ENCODE measurements at regions not wholly inside any gene's neighbourhood (a gene's known extent, or its start where the extent isn't known, plus 50 kb on each side); places are given as distances from the start of the nearest gene placed in this dataset.

DNA sequence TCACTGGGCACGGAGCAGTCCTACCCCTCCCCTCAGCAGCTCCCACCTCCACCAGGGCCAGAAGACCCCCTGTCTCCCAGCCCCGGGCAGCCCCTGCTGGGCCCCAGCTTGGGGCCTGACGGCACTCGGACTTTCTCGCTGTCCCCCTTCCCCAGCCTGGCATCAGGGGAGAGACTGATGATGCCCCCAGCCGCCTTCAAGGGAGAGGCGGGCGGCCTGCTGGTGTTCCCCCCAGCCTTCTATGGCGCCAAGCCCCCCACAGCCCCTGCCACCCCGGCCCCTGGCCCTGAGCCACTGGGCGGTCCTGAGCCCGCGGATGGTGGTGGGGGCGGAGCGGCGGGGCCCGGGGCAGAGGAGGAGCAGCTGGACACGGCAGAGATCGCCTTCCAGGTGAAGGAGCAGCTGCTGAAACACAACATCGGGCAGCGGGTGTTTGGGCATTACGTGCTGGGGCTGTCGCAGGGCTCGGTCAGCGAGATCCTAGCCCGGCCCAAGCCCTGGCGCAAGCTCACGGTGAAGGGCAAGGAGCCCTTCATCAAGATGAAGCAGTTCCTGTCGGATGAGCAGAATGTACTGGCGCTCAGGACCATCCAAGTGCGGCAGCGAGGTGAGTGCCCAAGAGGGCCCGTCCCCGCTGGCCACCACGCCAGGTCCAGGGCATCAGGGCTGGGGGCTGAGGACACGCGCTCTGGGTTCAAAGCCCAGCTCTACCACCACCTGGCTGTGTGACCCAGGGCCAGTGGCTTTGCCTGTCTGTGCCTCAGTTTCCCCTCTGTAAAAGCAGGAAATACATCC lies 58.6 kb downstream of the PHETA1 start:
- Histone ChIP-seq H3K36me3 (ENCODE audit: control insufficient read depth in 2 of 2, insufficient read depth in 2 of 2, low read length in 2 of 2) (no peaks in the 10 kb centered on the region), H3K4me3 (ENCODE audit: low read length in 2 of 2) (no peak overlapping the region), H3K27ac (ENCODE audit: low read length) (no peak overlapping the region), H3K4me1 (ENCODE audit: control insufficient read depth, insufficient read depth, low read length) (no peaks in the 10 kb centered on the region), H3K27me3 (ENCODE audit: control insufficient read depth in 1 of 2, insufficient read depth in 2 of 2, low read length in 2 of 2) (peaks cover 3 to 4% of the 10 kb centered on the region in 2 donors), H3K9ac (ENCODE audit: low read length in 2 of 2) (no peak overlapping the region), H3K9me3 (ENCODE audit: control insufficient read depth in 2 of 2, low read length in 2 of 2) (peaks cover 7 to 8% of the 10 kb centered on the region in 2 donors)

GRCh38 chr12:111309584-111309983 lies 59.3 kb downstream of the PHETA1 start:
- Histone ChIP-seq H3K4me1 (ENCODE audit: control insufficient read depth, insufficient read depth, low read length) (no peaks in the 10 kb centered on the region), H3K27me3 (ENCODE audit: control insufficient read depth in 1 of 2, insufficient read depth in 2 of 2, low read length in 2 of 2) (peaks cover 3 to 4% of the 10 kb centered on the region in 2 donors), H3K9ac (ENCODE audit: low read length in 2 of 2) (no peak overlapping the region), H3K9me3 (ENCODE audit: control insufficient read depth in 2 of 2, low read length in 2 of 2) (peaks cover 13 to 15% of the 10 kb centered on the region in 2 donors), H3K4me3 (ENCODE audit: low read length in 2 of 2) (no peak overlapping the region), H3K36me3 (ENCODE audit: control insufficient read depth in 2 of 2, insufficient read depth in 2 of 2, low read length in 2 of 2) (no peaks in the 10 kb centered on the region), H3K27ac (ENCODE audit: low read length) (no peak overlapping the region)

DNA sequence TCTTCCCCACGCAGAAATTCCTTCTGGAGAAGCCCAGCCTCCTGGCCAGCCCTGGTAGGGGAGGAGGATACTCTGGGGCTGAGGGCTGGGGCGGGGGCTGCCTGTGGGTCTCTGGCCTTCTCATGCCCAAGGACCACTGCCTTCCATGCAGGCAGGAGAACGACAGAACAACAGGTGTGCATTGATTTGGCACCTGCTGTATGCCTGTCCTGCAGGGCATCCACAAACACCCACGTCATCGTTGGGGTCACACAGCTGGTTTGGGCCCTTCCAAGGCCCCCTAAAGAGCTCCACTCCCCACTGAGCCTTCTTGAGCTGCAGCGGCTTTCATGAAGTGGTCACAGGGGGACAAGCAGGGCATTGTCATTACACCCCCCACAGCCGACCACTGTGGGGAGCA lies 60.4 kb downstream of the PHETA1 start:
- Histone ChIP-seq H3K36me3 (ENCODE audit: control insufficient read depth in 2 of 2, insufficient read depth in 2 of 2, low read length in 2 of 2) (no peaks in the 10 kb centered on the region), H3K27me3 (ENCODE audit: control insufficient read depth in 1 of 2, insufficient read depth in 2 of 2, low read length in 2 of 2) (peaks cover 0 to under 1% of the 10 kb centered on the region in 2 donors), H3K9me3 (ENCODE audit: control insufficient read depth in 2 of 2, low read length in 2 of 2) (peaks cover 17 to 26% of the 10 kb centered on the region in 2 donors)

DNA sequence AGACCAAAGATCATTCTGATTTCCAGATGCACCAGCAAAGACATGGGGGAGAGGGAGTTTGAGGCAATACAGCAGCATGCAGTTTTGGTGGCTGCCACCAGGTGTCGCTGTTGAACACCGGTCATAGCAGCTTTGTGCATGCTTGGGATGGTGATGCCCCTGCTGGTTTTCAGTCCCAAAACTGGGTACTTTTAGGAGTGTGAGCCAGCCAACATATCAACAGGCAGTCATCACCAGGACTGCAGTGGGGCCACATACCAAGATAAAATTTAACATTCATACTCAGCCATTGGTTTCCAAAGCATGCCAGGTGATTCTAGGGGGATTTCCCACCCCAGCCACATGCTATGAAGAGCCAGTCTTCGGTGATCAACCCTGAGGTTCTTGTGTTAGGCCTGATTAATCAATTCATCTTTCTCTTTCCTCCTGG lies 64.2 kb downstream of the PHETA1 start:
- Histone ChIP-seq H3K27me3 (ENCODE audit: control insufficient read depth in 1 of 2, insufficient read depth in 2 of 2, low read length in 2 of 2) (no peaks in the 10 kb centered on the region), H3K36me3 (ENCODE audit: control insufficient read depth in 2 of 2, insufficient read depth in 2 of 2, low read length in 2 of 2) (no peaks in the 10 kb centered on the region), H3K27ac (ENCODE audit: low read length) (no peak overlapping the region), H3K4me1 (ENCODE audit: control insufficient read depth, insufficient read depth, low read length) (no peaks in the 10 kb centered on the region), H3K4me3 (ENCODE audit: low read length in 2 of 2) (no peak overlapping the region), H3K9ac (ENCODE audit: low read length in 2 of 2) (no peak overlapping the region), H3K9me3 (ENCODE audit: control insufficient read depth in 2 of 2, low read length in 2 of 2) (peaks cover 18 to 26% of the 10 kb centered on the region in 2 donors)

More for the DNA sequence above, 60.4 kb downstream of the PHETA1 start:
- H3K4me3 ChIP-seq (ENCODE audit: low read length in 2 of 2): no peak overlapping the region
- H3K9ac ChIP-seq (ENCODE audit: low read length in 2 of 2): no peak overlapping the region
- H3K4me1 ChIP-seq (ENCODE audit: control insufficient read depth, insufficient read depth, low read length): no peaks in the 10 kb centered on the region
- no peak overlapping the region for H3K27ac ChIP-seq (ENCODE audit: low read length)

- Histone ChIP-seq H3K4me3 (ENCODE audit: low read length in 2 of 2) (no peak overlapping the region), H3K4me1 (ENCODE audit: control insufficient read depth, insufficient read depth, low read length) (no peaks in the 10 kb centered on the region), H3K27me3 (ENCODE audit: control insufficient read depth in 1 of 2, insufficient read depth in 2 of 2, low read length in 2 of 2) (peaks cover 0 to 4% of the 10 kb centered on the region in 2 donors), H3K27ac (ENCODE audit: low read length) (no peak overlapping the region), H3K9ac (ENCODE audit: low read length in 2 of 2) (no peak overlapping the region), H3K36me3 (ENCODE audit: control insufficient read depth in 2 of 2, insufficient read depth in 2 of 2, low read length in 2 of 2) (no peaks in the 10 kb centered on the region), H3K9me3 (ENCODE audit: control insufficient read depth in 2 of 2, low read length in 2 of 2) (peaks cover 18 to 26% of the 10 kb centered on the region in 2 donors)
Measured at GRCh38 chr12:111303531-111303930, 65.4 kb downstream of the PHETA1 start.

GRCh38 chr12:111298582-111299436 lies 70.1 kb downstream of the PHETA1 start:
- Histone ChIP-seq H3K27ac (ENCODE audit: low read length) (no peak overlapping the region), H3K4me3 (ENCODE audit: low read length in 2 of 2) (no peak overlapping the region)

GRCh38 chr12:111297703-111298426 lies 71.0 kb downstream of the PHETA1 start:
- Histone ChIP-seq H3K4me1 (ENCODE audit: control insufficient read depth, insufficient read depth, low read length) (no peaks in the 10 kb centered on the region), H3K36me3 (ENCODE audit: control insufficient read depth in 2 of 2, insufficient read depth in 2 of 2, low read length in 2 of 2) (no peaks in the 10 kb centered on the region), H3K9ac (ENCODE audit: low read length in 2 of 2) (no peak overlapping the region), H3K4me3 (ENCODE audit: low read length in 2 of 2) (no peak overlapping the region), H3K27me3 (ENCODE audit: control insufficient read depth in 1 of 2, insufficient read depth in 2 of 2, low read length in 2 of 2) (peaks cover 4 to 6% of the 10 kb centered on the region in 2 donors), H3K9me3 (ENCODE audit: control insufficient read depth in 2 of 2, low read length in 2 of 2) (peaks cover 0 to 2% of the 10 kb centered on the region in 2 donors), H3K27ac (ENCODE audit: low read length) (no peak overlapping the region)

More at GRCh38 chr12:111298582-111299436, 70.1 kb downstream of the PHETA1 start:
- Histone ChIP-seq H3K4me1 (ENCODE audit: control insufficient read depth, insufficient read depth, low read length) (no peaks in the 10 kb centered on the region), H3K9ac (ENCODE audit: low read length in 2 of 2) (no peak overlapping the region), H3K36me3 (ENCODE audit: control insufficient read depth in 2 of 2, insufficient read depth in 2 of 2, low read length in 2 of 2) (no peaks in the 10 kb centered on the region), H3K27me3 (ENCODE audit: control insufficient read depth in 1 of 2, insufficient read depth in 2 of 2, low read length in 2 of 2) (peaks cover 4 to 6% of the 10 kb centered on the region in 2 donors), H3K9me3 (ENCODE audit: control insufficient read depth in 2 of 2, low read length in 2 of 2) (peaks cover 2 to 3% of the 10 kb centered on the region in 2 donors)

DNA sequence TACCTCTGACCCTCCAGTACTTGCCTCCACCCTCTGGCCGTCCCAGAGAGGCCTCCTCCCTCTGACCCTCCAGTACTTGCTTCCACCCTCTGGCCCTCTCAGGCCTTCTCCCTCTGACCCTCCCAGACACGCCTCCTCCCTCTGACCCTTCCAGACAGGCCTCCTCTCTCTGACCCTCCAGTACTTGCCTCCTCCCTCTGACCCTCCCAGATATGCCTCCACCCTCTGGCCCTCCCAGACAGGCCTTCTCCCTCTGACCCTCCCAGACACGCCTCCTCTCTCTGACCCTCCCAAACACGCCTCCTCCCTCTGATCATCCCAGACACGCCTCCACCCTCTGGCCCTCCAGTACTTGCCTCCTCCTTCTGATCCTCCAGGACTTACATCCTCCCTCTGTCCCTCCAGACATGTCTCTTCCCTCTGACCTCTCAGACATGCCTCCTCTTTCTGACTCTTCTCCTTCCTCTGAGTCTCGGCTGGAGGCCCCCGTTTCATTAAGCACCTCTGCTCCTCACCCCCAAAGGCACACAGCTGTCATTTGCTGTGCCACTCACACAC lies 71.9 kb downstream of the PHETA1 start:
- Histone ChIP-seq H3K36me3 (ENCODE audit: control insufficient read depth in 2 of 2, insufficient read depth in 2 of 2, low read length in 2 of 2) (no peaks in the 10 kb centered on the region), H3K27ac (ENCODE audit: low read length) (no peak overlapping the region), H3K27me3 (ENCODE audit: control insufficient read depth in 1 of 2, insufficient read depth in 2 of 2, low read length in 2 of 2) (peaks cover 4 to 6% of the 10 kb centered on the region in 2 donors)

GRCh38 chr12:111295176-111295575 lies 73.7 kb downstream of the PHETA1 start:
- Histone ChIP-seq H3K36me3 (ENCODE audit: control insufficient read depth in 2 of 2, insufficient read depth in 2 of 2, low read length in 2 of 2) (no peaks in the 10 kb centered on the region), H3K4me1 (ENCODE audit: control insufficient read depth, insufficient read depth, low read length) (no peaks in the 10 kb centered on the region), H3K9ac (ENCODE audit: low read length in 2 of 2) (no peak overlapping the region), H3K27ac (ENCODE audit: low read length) (no peak overlapping the region), H3K9me3 (ENCODE audit: control insufficient read depth in 2 of 2, low read length in 2 of 2) (peaks cover 0 to 4% of the 10 kb centered on the region in 2 donors), H3K4me3 (ENCODE audit: low read length in 2 of 2) (no peak overlapping the region), H3K27me3 (ENCODE audit: control insufficient read depth in 1 of 2, insufficient read depth in 2 of 2, low read length in 2 of 2) (peaks cover 4 to 9% of the 10 kb centered on the region in 2 donors)

More for the DNA sequence above, 71.9 kb downstream of the PHETA1 start:
- peaks cover under 1 to 2% of the 10 kb centered on the region in 2 donors for H3K9me3 ChIP-seq (ENCODE audit: control insufficient read depth in 2 of 2, low read length in 2 of 2)
- no peaks in the 10 kb centered on the region for H3K4me1 ChIP-seq (ENCODE audit: control insufficient read depth, insufficient read depth, low read length)
- no peak overlapping the region for H3K4me3 ChIP-seq (ENCODE audit: low read length in 2 of 2)
- no peak overlapping the region for H3K9ac ChIP-seq (ENCODE audit: low read length in 2 of 2)
